Endothelial cell of umbilical vein (primary cell): ENCODE measurements at regions not wholly inside any gene's neighbourhood (a gene's known extent, or its start where the extent isn't known, plus 50 kb on each side); places are given as distances from the start of the nearest gene placed in this dataset.

Experiments used
- BruUV-seq: library from RNA; stranded (reverse); fragments of 400-500 nt; replicated peaks from 2 replicates; lab custom pipeline; 2021; lab: Mats Ljungman, UMichigan
- CTCF ChIA-PET: fragments of 300-600, 350-600 bp; sonication (Branson Sonifier 250); formaldehyde crosslinking; loops from one replicate; lab custom pipeline; 2021; ENCODE audit warnings: antibody characterized with exemption, inconsistent platforms; lab: Charles Lee
- POLR2A ChIA-PET: fragments of 300-600, 350-600 bp; sonication (Branson Sonifier 250); formaldehyde crosslinking; loops from one replicate; lab custom pipeline; 2021; ENCODE audit warnings: antibody characterized with exemption, inconsistent platforms; lab: Charles Lee
- DNase-seq: peaks from one replicate; pipeline ENCODE4 v3.0.0-alpha.2; 2011; ENCODE audit warnings: low read depth, low spot score
- FAIRE-seq: peaks from 2 replicates; lab custom pipeline; 2011; peaks lifted over from hg19 to GRCh38; lab: Jason Lieb, UNC
- H2AFZ ChIP-seq: 2 replicates; pipeline ENCODE4 v1.6.0; 2012; ENCODE audit warnings: low read depth, low read length, control low read depth, inconsistent platforms
- H3K27ac ChIP-seq: 2 replicates; pipeline ENCODE4 v1.5.1; 2011; ENCODE audit warnings: low read depth, mild to moderate bottlenecking, control low read depth, low read length, moderate library complexity; ENCODE audit not compliant: insufficient read depth
- H3K27me3 ChIP-seq, 2 experiments: 2 replicates each; pipeline versions ENCODE4 v1.6.0 to v1.6.1; 2011; ENCODE audit warnings: low read length in 2 of 2, mixed read lengths in 1 of 2; ENCODE audit not compliant: control insufficient read depth in 2 of 2, insufficient read depth in 2 of 2
- H3K36me3 ChIP-seq, 2 experiments: 2 replicates in 1 of 2; 3 replicates in 1 of 2; pipeline ENCODE4 v1.5.1; 2011; ENCODE audit warnings: low read length in 2 of 2, mild to moderate bottlenecking in 1 of 2, moderate library complexity in 1 of 2; ENCODE audit not compliant: control insufficient read depth in 2 of 2, insufficient read depth in 2 of 2; ENCODE audit errors: extremely low read depth in 1 of 2
- H3K4me1 ChIP-seq: 3 replicates; pipeline ENCODE4 v1.5.1; 2011; ENCODE audit warnings: mild to moderate bottlenecking, low read length; ENCODE audit not compliant: control insufficient read depth, insufficient read depth; ENCODE audit errors: extremely low read depth
- H3K4me2 ChIP-seq: 2 replicates; pipeline ENCODE4 v1.6.1; 2011; ENCODE audit warnings: low read length, control low read depth, mixed read lengths; ENCODE audit not compliant: insufficient read depth
- H3K4me3 ChIP-seq, 3 experiments: fragments of 200-600 bp in 1 of 3; sonication (generic), shearing (Covaris generic) in 1 of 3; replicated peaks in 1 of 3; 2 replicates each; pipeline ENCODE4 v1.5.1; 2011 to 2016; ENCODE audit warnings: control low read depth in 3 of 3, low read length in 3 of 3, mild to moderate bottlenecking in 2 of 3, inconsistent platforms in 1 of 3, low read depth in 1 of 3, moderate library complexity in 1 of 3; ENCODE audit not compliant: insufficient read depth in 1 of 3
- H3K79me2 ChIP-seq: 2 replicates; pipeline ENCODE4 v1.6.0; 2012; ENCODE audit warnings: low read length, inconsistent platforms; ENCODE audit not compliant: control insufficient read depth, insufficient read depth
- H3K9ac ChIP-seq: replicated peaks from 2 replicates; pipeline ENCODE3; 2011; ENCODE audit warnings: low read length, control low read depth; ENCODE audit not compliant: insufficient read depth; ENCODE audit errors: extremely low read depth
- H3K9me1 ChIP-seq: replicated peaks from 3 replicates; pipeline ENCODE4 v1.6.0; 2011; ENCODE audit warnings: mild to moderate bottlenecking, low read length; ENCODE audit not compliant: control insufficient read depth, insufficient read depth; ENCODE audit errors: extremely low read depth
- H3K9me3 ChIP-seq: replicated peaks from 2 replicates; pipeline ENCODE4 v1.5.1; 2012; ENCODE audit warnings: low read length, inconsistent platforms; ENCODE audit not compliant: control insufficient read depth, insufficient read depth
- H4K20me1 ChIP-seq: replicated peaks from 2 replicates; pipeline ENCODE3; 2011; ENCODE audit warnings: mild to moderate bottlenecking, low read length; ENCODE audit not compliant: control insufficient read depth, insufficient read depth; ENCODE audit errors: extremely low read depth
- CTCF ChIP-seq, 2 donors: IDR thresholded peaks; 1 replicate in 1 of 2; 2 replicates in 1 of 2; pipeline ENCODE4 v1.5.1; 2011; ENCODE audit warnings: low read length in 2 of 2, mild to moderate bottlenecking in 2 of 2, moderate library complexity in 2 of 2, control low read depth in 1 of 2, inconsistent platforms in 1 of 2, low read depth in 1 of 2; ENCODE audit not compliant: insufficient read depth in 1 of 2; ENCODE audit errors: extremely low read depth in 1 of 2
- EZH2 ChIP-seq: IDR thresholded peaks from 2 replicates; pipeline ENCODE4 v1.6.1; 2012; ENCODE audit warnings: borderline replicate concordance, low read depth, mild to moderate bottlenecking, moderate library complexity, low read length, inconsistent platforms; ENCODE audit not compliant: severe bottlenecking
- FOS ChIP-seq: IDR thresholded peaks from 2 replicates; pipeline ENCODE4 v1.6.1; 2011; ENCODE audit warnings: mild to moderate bottlenecking, low read length, moderate library complexity, borderline replicate concordance; ENCODE audit not compliant: insufficient read depth
- GATA2 ChIP-seq: IDR thresholded peaks from 2 replicates; pipeline ENCODE4 v1.7.0; 2011; ENCODE audit warnings: low read depth, mild to moderate bottlenecking, moderate library complexity, mixed read lengths, low read length; ENCODE audit not compliant: insufficient read length, insufficient read depth
- JUN ChIP-seq: IDR thresholded peaks from 2 replicates; pipeline ENCODE4 v1.6.1; 2011; ENCODE audit warnings: borderline replicate concordance, low read depth; ENCODE audit not compliant: insufficient read length, insufficient read depth
- MAX ChIP-seq: IDR thresholded peaks from 2 replicates; pipeline ENCODE4 v1.6.1; 2011; ENCODE audit not compliant: insufficient read depth, insufficient read length
- MYC ChIP-seq: IDR thresholded peaks from one replicate; pipeline ENCODE4 v1.6.1; 2011; ENCODE audit warnings: mild to moderate bottlenecking, low read depth, low read length
- POLR2A ChIP-seq: IDR thresholded peaks from 2 replicates; pipeline ENCODE4 v1.6.1; 2012; ENCODE audit warnings: low read depth, mild to moderate bottlenecking, control low read depth, low read length
- POLR2AphosphoS5 ChIP-seq: IDR thresholded peaks from 2 replicates; pipeline ENCODE4 v1.6.1; 2012; ENCODE audit warnings: low read depth, mild to moderate bottlenecking, control low read depth, low read length, moderate library complexity; ENCODE audit not compliant: insufficient read depth
- dilution Hi-C: fragments of 300-500 bp; cut with MboI; formaldehyde crosslinking; loops from one replicate; pipeline ENCODE4 v1.15.0; 2019; ENCODE audit warnings: low sequenced_read_pairs; ENCODE audit not compliant: extremely low pct_ligation_motif_present
- intact Hi-C: fragments of 100-400 bp; cut with micrococcal nuclease; formaldehyde crosslinking; loops from one replicate; pipeline ENCODE4 v1.10.0; 2022

GRCh38 chr5:148922606-148923005, 96.2 kb downstream of the ADRB2 start:
- intact Hi-C loops (no loop called here), dilution Hi-C loops (no loop called here)
- no peaks in the 10 kb centered on the region for H3K27me3 ChIP-seq
- no TSS peak for BruUV-seq
- H3K27ac ChIP-seq = no peak overlapping the region
- DNase-seq = no peak
- H3K79me2 ChIP-seq = no peaks in the 10 kb centered on the region
- H3K4me1 ChIP-seq = peaks cover 16% of the 10 kb centered on the region
- CTCF ChIA-PET = interaction anchor here (0.7 to 1.6 kb wide), 2 partner anchors 35 to 183 kb away, joined by 3 read pairs; no protein-coding TSS in a partner anchor
- POLR2A ChIA-PET = no interaction called here
- TF ChIP-seq MYC = no peak
- TF ChIP-seq EZH2 = no peak
- TF ChIP-seq FOS = no peak
- no peak for TF ChIP-seq JUN
- no peak for TF ChIP-seq POLR2AphosphoS5
- no peak for TF ChIP-seq POLR2A
- no peak for TF ChIP-seq MAX
- no peak for TF ChIP-seq GATA2
- TF ChIP-seq CTCF (IDR thresholded peaks at IDR 0.05; ENCODE audit: extremely low read depth in 1 of 2, insufficient read depth in 1 of 2, low read depth in 1 of 2, low read length in 2 of 2) = no peak
- no peak overlapping the region for H2AFZ ChIP-seq
- H3K4me3 ChIP-seq = no peak overlapping the region
- no peak overlapping the region for H3K9ac ChIP-seq
- H3K9me1 ChIP-seq = no peaks in the 10 kb centered on the region
- no peak overlapping the region for H3K4me2 ChIP-seq
- FAIRE-seq = no peak
- no peaks in the 10 kb centered on the region for H3K9me3 ChIP-seq
- H3K36me3 ChIP-seq = no peaks in the 10 kb centered on the region
- H4K20me1 ChIP-seq = no peaks in the 10 kb centered on the region
